NOMO-1 treated with dmso at 0.1 percent for 144 hours (cell line): ENCODE measurements at regions not wholly inside any gene's neighbourhood (a gene's known extent, or its start where the extent isn't known, plus 50 kb on each side); places are given as distances from the start of the nearest gene placed in this dataset.

Source experiments
- DNase-seq: peaks from one replicate; lab custom pipeline; 2025; ENCODE audit not compliant: unreplicated experiment; lab: John Stamatoyannopoulos, UW

- DNase-seq: no peak
These were observed 187.6 kb downstream of the KATNIP start for GRCh38 chr16:27737513-27737912.
